ENCODE measurements at regions not wholly inside any gene's neighbourhood (a gene's known extent, or its start where the extent isn't known, plus 50 kb on each side); places are given as distances from the start of the nearest gene placed in this dataset.

GRCh38 chr6:98546376-98546775 is 288.0 kb upstream of the POU3F2 start:
- H3K27ac ChIP-seq, result no peak overlapping the region
- no peak overlapping the region for H3K4me3 ChIP-seq
- intact Hi-C loops (cut with DNase I), result no loop called here
- no peaks in the 10 kb centered on the region for H3K36me3 ChIP-seq
- ATAC-seq (no peak), DNase-seq (no peak)
- no peaks in the 10 kb centered on the region for H3K9me3 ChIP-seq
- 55 to 79% (median 59%) methylated on average over 2 of the region's 2 CpGs for WGBS, 4 donors
- no peaks in the 10 kb centered on the region for H3K4me1 ChIP-seq
- H3K27me3 ChIP-seq, result no peaks in the 10 kb centered on the region
- TF ChIP-seq POLR2A (IDR thresholded peaks at IDR 0.05) (no peak), CTCF (IDR thresholded peaks at IDR 0.05) (no peak)

- Histone ChIP-seq H3K9me3 (no peaks in the 10 kb centered on the region), H3K4me1 (no peaks in the 10 kb centered on the region), H3K4me3 (no peak overlapping the region), H3K36me3 (no peaks in the 10 kb centered on the region), H3K27me3 (no peaks in the 10 kb centered on the region), H3K27ac (no peak overlapping the region)
- no peak for DNase-seq
- TF ChIP-seq CTCF (IDR thresholded peaks at IDR 0.05), result no peak
- TF ChIP-seq POLR2A (IDR thresholded peaks at IDR 0.05), result no peak
- intact Hi-C loops (cut with DNase I), result no loop called here
- no peak for ATAC-seq
- 62 to 73% (median 70%) methylated on average over 6 of the region's 6 CpGs for WGBS, 4 donors
These were observed 287.2 kb upstream of the POU3F2 start for GRCh38 chr6:98547151-98547550.

GRCh38 chr6:98547634-98548033 is 286.7 kb upstream of the POU3F2 start:
- WGBS, 4 donors, result 46 to 54% (median 51%) methylated on average over 5 of the region's 5 CpGs
- TF ChIP-seq POLR2A (IDR thresholded peaks at IDR 0.05) (no peak), CTCF (IDR thresholded peaks at IDR 0.05) (no peak)
- ATAC-seq (no peak), DNase-seq (no peak)
- Histone ChIP-seq H3K27me3 (no peaks in the 10 kb centered on the region), H3K27ac (no peak overlapping the region), H3K36me3 (no peaks in the 10 kb centered on the region), H3K4me3 (no peak overlapping the region), H3K9me3 (no peaks in the 10 kb centered on the region), H3K4me1 (no peaks in the 10 kb centered on the region)
- intact Hi-C loops (cut with DNase I), result no loop called here

- H3K4me3 ChIP-seq, result no peak overlapping the region
- intact Hi-C loops (cut with DNase I), result no loop called here
- no peaks in the 10 kb centered on the region for H3K36me3 ChIP-seq
These were observed 286.1 kb upstream of the POU3F2 start for GRCh38 chr6:98548301-98548700.

More at GRCh38 chr6:98548301-98548700, 286.1 kb upstream of the POU3F2 start:
- Histone ChIP-seq H3K4me1 (no peaks in the 10 kb centered on the region), H3K27ac (no peak overlapping the region), H3K27me3 (no peaks in the 10 kb centered on the region), H3K9me3 (no peaks in the 10 kb centered on the region)
- ATAC-seq (no peak), DNase-seq (no peak)
- whole genome bisulfite sequencing, 4 donors, result 50 to 62% (median 54%) methylated on average over 1 of the region's 1 CpG
- no peak for TF ChIP-seq CTCF (IDR thresholded peaks at IDR 0.05)
- no peak for TF ChIP-seq POLR2A (IDR thresholded peaks at IDR 0.05)
